ENCODE measurements at regions not wholly inside any gene's neighbourhood (a gene's known extent, or its start where the extent isn't known, plus 50 kb on each side); places are given as distances from the start of the nearest gene placed in this dataset.

- H3K4me1 Mint-ChIP-seq (ENCODE audit: low read depth, unreplicated experiment) = peaks cover 3% of the 10 kb centered on the region
These were observed 428.9 kb downstream of the KCTD8 start for GRCh38 chr4:44019721-44020120.

GRCh38 chr4:44025376-44026020, 423.1 kb downstream of the KCTD8 start:
- Mint-ChIP-seq H3K4me3 (ENCODE audit: unreplicated experiment) (no peak overlapping the region), H3K27ac (ENCODE audit: unreplicated experiment) (no peak overlapping the region), H3K9me3 (ENCODE audit: unreplicated experiment) (peaks cover 1% of the 10 kb centered on the region), H3K27me3 (ENCODE audit: unreplicated experiment) (no peaks in the 10 kb centered on the region), H3K4me1 (ENCODE audit: low read depth, unreplicated experiment) (peaks cover 3% of the 10 kb centered on the region), H3K36me3 (ENCODE audit: unreplicated experiment) (no peaks in the 10 kb centered on the region)
- DNase-seq = no peak
- no peak for TF ChIP-seq CTCF (IDR thresholded peaks at IDR 0.05; ENCODE audit: partially characterized antibody, unreplicated experiment)

More at GRCh38 chr4:44019721-44020120, 428.9 kb downstream of the KCTD8 start:
- no peak for TF ChIP-seq CTCF (IDR thresholded peaks at IDR 0.05; ENCODE audit: partially characterized antibody, unreplicated experiment)
- Mint-ChIP-seq H3K9me3 (ENCODE audit: unreplicated experiment) (no peaks in the 10 kb centered on the region), H3K36me3 (ENCODE audit: unreplicated experiment) (no peaks in the 10 kb centered on the region), H3K27ac (ENCODE audit: unreplicated experiment) (no peak overlapping the region), H3K4me3 (ENCODE audit: unreplicated experiment) (no peak overlapping the region), H3K27me3 (ENCODE audit: unreplicated experiment) (no peaks in the 10 kb centered on the region)
- no peak for DNase-seq

GRCh38 chr4:44038811-44039210, 409.8 kb downstream of the KCTD8 start:
- no peak overlapping the region for H3K4me3 Mint-ChIP-seq (ENCODE audit: unreplicated experiment)
- TF ChIP-seq CTCF (IDR thresholded peaks at IDR 0.05; ENCODE audit: partially characterized antibody, unreplicated experiment) = no peak

GRCh38 chr4:44046491-44046890, 402.1 kb downstream of the KCTD8 start:
- TF ChIP-seq CTCF (IDR thresholded peaks at IDR 0.05; ENCODE audit: partially characterized antibody, unreplicated experiment) = no peak
- H3K4me3 Mint-ChIP-seq (ENCODE audit: unreplicated experiment) = no peak overlapping the region
- no peaks in the 10 kb centered on the region for H3K27me3 Mint-ChIP-seq (ENCODE audit: unreplicated experiment)
- DNase-seq = no peak
- H3K9me3 Mint-ChIP-seq (ENCODE audit: unreplicated experiment) = no peaks in the 10 kb centered on the region
- H3K4me1 Mint-ChIP-seq (ENCODE audit: low read depth, unreplicated experiment) = no peaks in the 10 kb centered on the region
- H3K27ac Mint-ChIP-seq (ENCODE audit: unreplicated experiment) = no peak overlapping the region
- no peaks in the 10 kb centered on the region for H3K36me3 Mint-ChIP-seq (ENCODE audit: unreplicated experiment)

More at GRCh38 chr4:44038811-44039210, 409.8 kb downstream of the KCTD8 start:
- DNase-seq = no peak
- Mint-ChIP-seq H3K27ac (ENCODE audit: unreplicated experiment) (no peak overlapping the region), H3K36me3 (ENCODE audit: unreplicated experiment) (no peaks in the 10 kb centered on the region), H3K27me3 (ENCODE audit: unreplicated experiment) (no peaks in the 10 kb centered on the region), H3K4me1 (ENCODE audit: low read depth, unreplicated experiment) (no peaks in the 10 kb centered on the region), H3K9me3 (ENCODE audit: unreplicated experiment) (no peaks in the 10 kb centered on the region)

GRCh38 chr4:44056721-44057151, 391.9 kb downstream of the KCTD8 start:
- peak overlapping the region; percentile 74 for H3K27ac Mint-ChIP-seq (ENCODE audit: unreplicated experiment)
- H3K27me3 Mint-ChIP-seq (ENCODE audit: unreplicated experiment) = no peaks in the 10 kb centered on the region
- TF ChIP-seq CTCF (IDR thresholded peaks at IDR 0.05; ENCODE audit: partially characterized antibody, unreplicated experiment) = no peak
- H3K36me3 Mint-ChIP-seq (ENCODE audit: unreplicated experiment) = no peaks in the 10 kb centered on the region
- H3K9me3 Mint-ChIP-seq (ENCODE audit: unreplicated experiment) = no peaks in the 10 kb centered on the region
- H3K4me1 Mint-ChIP-seq (ENCODE audit: low read depth, unreplicated experiment) = peaks cover 8% of the 10 kb centered on the region
- H3K4me3 Mint-ChIP-seq (ENCODE audit: unreplicated experiment) = peak overlapping the region; percentile 44
- no peak for DNase-seq
